Uterus (tissue), 3 donors: ENCODE measurements at regions not wholly inside any gene's neighbourhood (a gene's known extent, or its start where the extent isn't known, plus 50 kb on each side); places are given as distances from the start of the nearest gene placed in this dataset.
"Not testable (repeated sequence)": the region's sequence is repeated elsewhere in the genome, so short reads cannot be mapped to it uniquely, and the experiment has no call there.

Experiments
- DNase-seq, 2 donors: peaks; one replicate each; pipeline ENCODE4 v3.0.0-alpha.2; 2019 to 2020
- H3K27ac ChIP-seq, 2 donors: fragments of 200-600 bp; sonication (generic); 1 replicate in 1 of 2; 2 replicates in 1 of 2; pipeline ENCODE4 v1.5.1; 2016 to 2018
- H3K27me3 ChIP-seq, 2 donors: fragments of 200-600 bp; sonication (generic); one replicate each; pipeline ENCODE4 v1.5.1; 2018 to 2019; ENCODE audit warnings: control low read depth in 1 of 2
- H3K36me3 ChIP-seq, 2 donors: fragments of 200-600 bp; sonication (generic); one replicate each; pipeline ENCODE4 v1.5.1; 2019; ENCODE audit warnings: control low read depth in 1 of 2
- H3K4me1 ChIP-seq, 2 donors: fragments of 200-600 bp; sonication (generic); one replicate each; pipeline ENCODE4 v1.5.1; 2018 to 2019; ENCODE audit warnings: control low read depth in 1 of 2
- H3K4me3 ChIP-seq, 2 donors: fragments of 200-600 bp; sonication (generic); 1 replicate in 1 of 2; 2 replicates in 1 of 2; pipeline ENCODE4 v1.5.1; 2018 to 2019; ENCODE audit warnings: mild to moderate bottlenecking in 1 of 2
- H3K9me3 ChIP-seq, 2 donors: fragments of 200-600 bp; sonication (generic); one replicate each; pipeline ENCODE4 v1.5.1; 2019; ENCODE audit warnings: control low read depth in 1 of 2
- POLR2A ChIP-seq, 2 donors: fragments of 450-650 bp; IDR thresholded peaks; one replicate each; pipeline ENCODE4 v1.6.1; 2016; ENCODE audit warnings: antibody characterized with exemption in 2 of 2, mild to moderate bottlenecking in 1 of 2, moderate library complexity in 1 of 2
- intact Hi-C: fragments of 100-400 bp; cut with DNase I; formaldehyde crosslinking; loops from one replicate; pipeline ENCODE4 v1.15.1; 2023; ENCODE audit warnings: low total_unique reads
- TF ChIP-seq, protein P1 (sequence below), 4 experiments: fragments of 200-600 bp in 2 of 4; fragments of 450-650 bp in 2 of 4; sonication (generic) in 2 of 4; IDR thresholded peaks; one replicate each; pipeline ENCODE4 v1.5.1; 2016 to 2019; ENCODE audit warnings: antibody characterized with exemption in 4 of 4, mild to moderate bottlenecking in 2 of 4, moderate library complexity in 1 of 4
- donor health status: DM: yes; HTN: yes; CAD: no.

DNA sequence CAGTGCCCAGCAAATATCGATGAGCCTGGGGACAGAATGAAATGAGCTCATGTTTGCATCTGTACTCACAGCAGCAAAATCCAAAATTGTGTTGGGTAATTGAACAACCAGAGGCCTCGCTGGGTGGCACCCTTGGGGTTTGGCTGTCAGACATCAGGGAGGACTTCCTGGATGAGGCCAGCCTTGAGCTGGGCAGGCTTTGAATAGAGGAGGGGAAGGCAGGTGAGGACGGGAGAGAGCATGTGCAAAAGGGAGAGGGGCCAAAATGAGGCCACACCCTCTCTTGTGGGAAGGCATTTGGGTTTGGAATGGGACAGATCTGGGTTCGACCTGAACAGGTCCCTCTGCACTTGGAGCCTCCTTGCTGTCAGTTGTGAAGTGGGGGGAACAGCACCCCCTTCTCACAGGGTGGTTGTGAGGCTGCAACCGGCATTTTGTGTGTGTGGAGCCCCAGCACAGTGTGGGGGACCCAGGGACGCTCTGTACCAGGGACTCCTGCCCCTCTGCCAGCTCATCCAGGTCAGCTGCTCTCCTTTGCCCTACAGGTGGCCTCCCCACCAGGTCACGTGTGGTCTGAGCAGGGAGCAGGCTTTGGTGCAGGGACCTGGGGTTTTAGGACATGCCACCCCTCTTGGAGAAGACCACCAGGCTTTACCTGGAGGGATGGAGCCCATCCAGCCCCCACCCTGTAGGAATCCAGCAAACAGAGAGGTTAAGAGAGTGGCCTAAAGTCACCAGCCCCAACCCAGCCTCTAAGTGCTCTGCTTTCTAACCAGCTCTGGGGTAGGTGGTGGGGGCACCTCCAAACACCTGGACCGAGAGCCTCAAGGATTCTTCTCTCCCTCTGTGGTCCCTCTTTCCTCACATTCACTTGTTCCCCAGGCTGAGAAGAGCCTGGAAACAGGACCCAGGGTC is 521.8 kb downstream of the PTPRU start:
- DNase-seq: no peak
- no peaks in the 10 kb centered on the region for H3K4me1 ChIP-seq
- TF ChIP-seq POLR2A (IDR thresholded peaks at IDR 0.05): no peak
- TF ChIP-seq, protein P1, sequence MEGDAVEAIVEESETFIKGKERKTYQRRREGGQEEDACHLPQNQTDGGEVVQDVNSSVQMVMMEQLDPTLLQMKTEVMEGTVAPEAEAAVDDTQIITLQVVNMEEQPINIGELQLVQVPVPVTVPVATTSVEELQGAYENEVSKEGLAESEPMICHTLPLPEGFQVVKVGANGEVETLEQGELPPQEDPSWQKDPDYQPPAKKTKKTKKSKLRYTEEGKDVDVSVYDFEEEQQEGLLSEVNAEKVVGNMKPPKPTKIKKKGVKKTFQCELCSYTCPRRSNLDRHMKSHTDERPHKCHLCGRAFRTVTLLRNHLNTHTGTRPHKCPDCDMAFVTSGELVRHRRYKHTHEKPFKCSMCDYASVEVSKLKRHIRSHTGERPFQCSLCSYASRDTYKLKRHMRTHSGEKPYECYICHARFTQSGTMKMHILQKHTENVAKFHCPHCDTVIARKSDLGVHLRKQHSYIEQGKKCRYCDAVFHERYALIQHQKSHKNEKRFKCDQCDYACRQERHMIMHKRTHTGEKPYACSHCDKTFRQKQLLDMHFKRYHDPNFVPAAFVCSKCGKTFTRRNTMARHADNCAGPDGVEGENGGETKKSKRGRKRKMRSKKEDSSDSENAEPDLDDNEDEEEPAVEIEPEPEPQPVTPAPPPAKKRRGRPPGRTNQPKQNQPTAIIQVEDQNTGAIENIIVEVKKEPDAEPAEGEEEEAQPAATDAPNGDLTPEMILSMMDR (IDR thresholded peaks at IDR 0.05): no peak
- no peaks in the 10 kb centered on the region for H3K27me3 ChIP-seq
- no peak overlapping the region for H3K27ac ChIP-seq
- H3K4me3 ChIP-seq: no peak overlapping the region
- H3K9me3 ChIP-seq: no peaks in the 10 kb centered on the region
- intact Hi-C loops: no loop called here
- H3K36me3 ChIP-seq: no peaks in the 10 kb centered on the region

DNA sequence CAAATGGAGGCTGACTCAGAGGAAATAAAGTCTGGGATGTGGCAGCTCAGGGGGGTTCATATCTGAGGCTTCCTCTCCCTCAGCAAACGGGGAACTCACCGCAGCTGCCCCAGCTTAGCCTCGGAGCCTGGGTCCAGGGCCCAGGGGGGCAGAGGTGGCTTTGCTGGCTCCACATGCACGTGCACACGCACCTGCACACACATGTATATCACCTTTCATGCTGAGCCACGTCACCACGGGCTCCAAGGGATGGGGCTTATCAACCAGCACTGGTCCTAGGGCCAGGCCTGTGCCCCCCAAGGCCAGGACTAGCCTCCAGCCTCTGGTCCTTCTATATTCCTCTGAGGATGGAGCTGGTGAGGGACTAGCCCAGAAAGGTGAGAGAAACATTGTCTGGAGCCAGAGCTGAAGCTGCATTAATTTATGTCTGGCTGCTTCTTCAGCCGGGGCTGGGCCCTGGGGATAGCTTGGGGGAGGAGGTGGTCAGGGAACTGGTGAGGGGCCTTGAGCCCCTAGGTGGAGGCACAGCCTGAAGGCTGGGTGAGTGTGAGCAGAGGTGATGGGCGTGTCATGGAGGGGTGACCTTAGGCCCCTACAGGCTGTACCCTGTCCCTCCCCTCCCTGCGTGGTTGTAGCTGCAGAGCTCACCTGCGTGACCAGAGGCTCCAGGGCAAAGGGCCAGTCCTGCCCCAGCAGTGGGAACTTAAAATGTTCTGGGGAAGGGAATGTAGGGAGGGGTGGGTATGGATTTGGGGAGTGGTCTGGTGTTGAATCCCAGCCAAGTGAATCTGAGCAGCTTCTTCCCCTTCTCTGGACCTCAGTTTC is 520.8 kb downstream of the PTPRU start:
- intact Hi-C loops: no loop called here
- Histone ChIP-seq H3K9me3 (no peaks in the 10 kb centered on the region), H3K36me3 (no peaks in the 10 kb centered on the region), H3K27ac (no peak overlapping the region), H3K4me3 (no peak overlapping the region), H3K27me3 (no peaks in the 10 kb centered on the region), H3K4me1 (no peaks in the 10 kb centered on the region)
- no peak for TF ChIP-seq POLR2A (IDR thresholded peaks at IDR 0.05)
- TF ChIP-seq, protein P1 (IDR thresholded peaks at IDR 0.05): no peak
- DNase-seq: no peak

GRCh38 chr1:29756498-29756897 is 520.2 kb downstream of the PTPRU start:
- DNase-seq: no peak
- TF ChIP-seq, protein P1 (IDR thresholded peaks at IDR 0.05): no peak
- TF ChIP-seq POLR2A (IDR thresholded peaks at IDR 0.05): no peak
- H3K36me3 ChIP-seq: no peaks in the 10 kb centered on the region
- no peaks in the 10 kb centered on the region for H3K27me3 ChIP-seq
- H3K4me3 ChIP-seq: no peak overlapping the region
- no peaks in the 10 kb centered on the region for H3K9me3 ChIP-seq
- intact Hi-C loops: no loop called here
- no peaks in the 10 kb centered on the region for H3K4me1 ChIP-seq
- no peak overlapping the region for H3K27ac ChIP-seq

- H3K4me3 ChIP-seq: no peak overlapping the region
- no peaks in the 10 kb centered on the region for H3K27me3 ChIP-seq
- TF ChIP-seq, protein P1 (IDR thresholded peaks at IDR 0.05): no peak
- no peak for TF ChIP-seq POLR2A (IDR thresholded peaks at IDR 0.05)
- no peak for DNase-seq
- no peaks in the 10 kb centered on the region for H3K9me3 ChIP-seq
- intact Hi-C loops: no loop called here
- H3K4me1 ChIP-seq: no peaks in the 10 kb centered on the region
- H3K36me3 ChIP-seq: no peaks in the 10 kb centered on the region
- H3K27ac ChIP-seq: no peak overlapping the region
These were observed 519.8 kb downstream of the PTPRU start for GRCh38 chr1:29756085-29756484.

- DNase-seq, intact Hi-C loops: not testable (repeated sequence)
These were observed 519.2 kb downstream of the PTPRU start for GRCh38 chr1:29755412-29756015.

More at GRCh38 chr1:29755412-29756015, 519.2 kb downstream of the PTPRU start:
- not testable (repeated sequence) for H3K4me1 ChIP-seq, H3K27ac ChIP-seq, H3K36me3 ChIP-seq, H3K4me3 ChIP-seq, H3K27me3 ChIP-seq, H3K9me3 ChIP-seq
